HG03135 (cell line): ENCODE measurements at regions not wholly inside any gene's neighbourhood (a gene's known extent, or its start where the extent isn't known, plus 50 kb on each side); places are given as distances from the start of the nearest gene placed in this dataset.

Experiments used
- ATAC-seq: cut with Tn5 transposase; IDR thresholded peaks from one replicate; pipeline ENCODE4 v1.9.1; 2021; ENCODE audit warnings: mild to moderate bottlenecking, moderate library complexity; ENCODE audit not compliant: unreplicated experiment

DNA sequence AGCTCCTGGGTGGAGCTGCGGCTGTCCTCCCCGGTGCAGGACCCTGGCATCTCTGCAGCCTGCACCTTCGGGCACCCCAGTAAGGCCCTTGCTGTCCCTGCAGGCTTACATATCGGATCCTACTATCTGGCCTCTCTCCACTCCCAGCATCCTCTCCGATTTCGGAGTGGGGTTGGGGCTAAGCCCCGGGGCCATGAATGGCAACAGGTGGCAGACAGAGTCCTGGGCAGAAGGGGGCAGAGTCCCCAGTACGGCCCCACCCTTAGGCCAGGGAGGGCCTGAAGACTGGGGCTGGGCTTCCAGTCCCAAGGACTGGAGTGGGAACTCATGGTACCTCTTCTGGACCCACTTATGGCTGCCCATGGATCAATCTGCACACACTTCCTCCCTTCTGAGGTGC lies 180.4 kb upstream of the MC4R start:
- ATAC-seq = no peak

DNA sequence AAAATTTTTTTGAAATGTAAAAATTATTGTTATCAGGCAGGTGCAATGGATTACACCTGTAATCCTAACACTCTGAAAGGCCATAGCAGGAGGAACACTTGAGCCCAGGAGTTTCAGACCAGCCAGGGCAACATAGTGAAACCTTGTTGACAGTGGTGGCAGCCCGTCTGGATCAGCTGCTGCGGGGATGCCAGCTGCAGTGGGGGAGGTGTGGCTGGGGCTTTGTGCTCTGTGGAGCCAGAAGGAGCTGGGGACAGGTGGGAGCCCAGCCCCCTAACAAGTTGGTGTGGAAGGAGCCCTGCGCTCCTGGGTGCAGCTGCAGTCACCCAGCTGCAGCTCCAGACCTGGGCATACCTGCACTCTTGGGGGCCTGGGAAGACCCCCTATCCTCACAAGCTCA lies 182.4 kb upstream of the MC4R start:
- no peak for ATAC-seq

DNA sequence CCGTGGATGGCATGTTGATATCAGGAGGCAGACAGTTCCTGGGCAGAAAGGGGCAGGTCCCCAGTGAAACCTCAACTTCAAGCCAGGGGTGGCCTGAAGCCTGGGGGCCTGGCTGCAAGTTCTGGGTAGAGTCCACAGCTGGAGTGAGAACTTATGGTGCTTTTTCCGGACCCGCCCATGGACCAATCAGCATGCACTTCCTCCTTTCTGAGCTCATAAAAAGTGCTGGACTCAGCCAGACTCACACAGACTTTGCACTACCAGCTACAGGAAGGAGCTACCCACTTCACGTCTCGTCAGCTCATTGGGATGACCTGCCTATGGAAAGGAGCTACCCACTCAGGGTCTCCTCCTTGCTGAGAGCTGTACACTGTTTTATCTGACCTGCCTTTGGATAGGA lies 183.1 kb upstream of the MC4R start:
- ATAC-seq = no peak

DNA sequence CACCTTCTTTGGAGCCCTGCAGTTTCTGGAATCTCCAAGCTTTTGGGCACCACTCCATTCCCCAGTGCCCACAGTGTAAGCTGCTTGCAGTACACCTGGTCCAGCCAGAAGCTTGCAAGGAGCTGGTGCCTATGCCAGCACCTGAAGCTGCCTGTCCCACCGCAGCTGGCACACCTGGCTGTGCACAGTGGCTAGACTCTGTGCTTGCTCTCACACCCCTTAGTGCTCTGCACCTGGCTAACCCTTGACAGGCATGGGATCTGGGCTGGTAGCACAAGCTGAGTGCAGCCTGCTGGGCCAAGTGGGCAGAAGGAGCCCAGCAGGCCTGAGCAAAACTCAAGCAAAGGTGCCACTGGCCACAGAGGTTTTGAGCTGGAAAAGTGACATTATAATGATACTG lies 183.8 kb upstream of the MC4R start:
- no peak for ATAC-seq

DNA sequence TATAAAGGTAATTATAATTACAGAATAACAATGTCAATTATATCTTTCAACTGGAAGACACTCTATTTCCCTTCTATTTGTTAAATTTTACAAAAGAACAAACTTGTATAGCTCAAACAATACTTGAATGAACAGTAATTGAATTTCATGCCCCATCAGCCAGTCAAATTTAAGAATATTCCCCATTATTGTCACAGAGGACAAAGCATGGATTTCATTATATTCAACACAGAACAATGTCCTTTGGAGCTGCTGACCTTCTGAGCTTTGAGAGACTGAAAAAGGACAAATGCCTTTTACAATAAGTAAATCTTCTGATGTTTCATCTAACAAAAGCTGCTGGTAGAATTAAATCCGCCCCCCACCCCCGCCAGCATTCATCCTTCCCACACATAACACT lies 187.5 kb upstream of the MC4R start:
- ATAC-seq = no peak

DNA sequence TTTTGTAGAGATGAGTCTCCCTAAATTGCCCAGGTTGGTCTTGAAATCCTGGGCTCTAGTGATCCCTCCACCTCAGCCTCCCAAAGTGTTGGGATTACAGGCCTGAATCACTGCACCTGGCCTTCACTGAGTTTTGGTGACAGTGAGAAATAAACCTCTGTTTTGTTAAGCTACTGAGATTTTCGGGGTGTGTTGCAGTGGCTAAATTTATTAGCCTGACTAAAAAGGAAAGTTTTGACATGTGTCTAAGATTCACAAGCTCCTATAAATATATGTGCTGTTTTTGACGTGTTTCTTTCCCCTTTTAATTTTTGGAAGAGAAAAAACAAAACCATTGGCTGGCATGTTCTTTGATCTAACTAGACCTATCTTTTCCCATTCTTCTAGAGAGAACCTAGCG lies 190.5 kb upstream of the MC4R start:
- ATAC-seq = no peak

DNA sequence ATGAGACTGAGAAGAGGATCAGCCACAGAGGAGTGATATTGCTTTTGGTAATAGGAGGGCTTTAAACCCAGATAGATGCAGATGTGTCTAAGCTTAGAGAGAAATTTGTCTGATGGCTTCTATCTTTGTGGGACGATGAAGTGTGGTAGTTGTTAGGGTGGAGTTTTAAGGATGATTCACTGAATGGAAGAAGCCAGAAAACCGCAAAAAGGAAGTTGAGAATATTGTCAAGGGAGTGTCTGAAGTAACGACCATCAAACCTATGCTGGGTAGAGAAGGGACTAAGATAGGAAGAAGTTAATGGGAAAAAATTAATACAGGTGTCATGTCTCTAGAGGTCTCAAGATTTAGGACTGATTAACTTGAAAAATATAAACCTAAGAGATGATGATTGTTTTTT lies 195.6 kb upstream of the MC4R start:
- ATAC-seq = no peak

DNA sequence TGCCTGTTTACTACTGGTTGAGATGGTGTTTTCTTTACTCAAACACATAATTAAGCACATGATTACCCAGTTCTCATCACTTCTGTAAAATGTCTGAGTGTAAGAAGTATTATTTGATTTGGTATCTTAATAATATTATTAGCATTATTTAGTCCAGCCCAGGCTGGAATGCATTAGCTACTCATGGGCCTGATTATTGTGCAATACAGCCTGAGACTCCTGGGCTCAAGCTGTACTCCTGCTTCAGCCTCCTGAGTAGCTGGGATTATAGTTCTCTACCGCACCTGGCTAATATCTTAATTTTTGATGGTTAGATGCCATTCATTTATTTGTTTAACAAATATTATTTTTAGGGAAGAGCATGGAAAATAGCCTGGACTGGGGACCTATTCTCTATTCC lies 197.6 kb upstream of the MC4R start:
- ATAC-seq = no peak

DNA sequence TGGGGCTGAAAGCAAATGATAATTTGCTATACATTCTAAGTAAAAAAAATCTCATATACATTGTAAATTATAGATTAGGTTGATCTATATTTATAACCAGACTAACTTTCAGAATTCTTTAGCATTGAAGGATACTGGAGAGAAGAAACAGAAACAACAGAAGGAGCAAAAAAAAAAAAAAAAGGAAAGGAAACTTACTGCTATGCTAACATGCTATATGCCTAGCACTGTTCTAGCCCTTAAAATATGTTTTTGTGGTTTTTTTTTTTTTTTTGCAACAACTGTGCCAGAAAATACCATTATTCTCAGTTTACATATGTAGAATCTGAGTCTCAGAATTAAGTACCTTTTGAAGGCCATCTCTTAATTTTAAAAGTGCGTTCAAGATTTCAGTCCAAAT lies 204.9 kb upstream of the MC4R start:
- no peak for ATAC-seq

DNA sequence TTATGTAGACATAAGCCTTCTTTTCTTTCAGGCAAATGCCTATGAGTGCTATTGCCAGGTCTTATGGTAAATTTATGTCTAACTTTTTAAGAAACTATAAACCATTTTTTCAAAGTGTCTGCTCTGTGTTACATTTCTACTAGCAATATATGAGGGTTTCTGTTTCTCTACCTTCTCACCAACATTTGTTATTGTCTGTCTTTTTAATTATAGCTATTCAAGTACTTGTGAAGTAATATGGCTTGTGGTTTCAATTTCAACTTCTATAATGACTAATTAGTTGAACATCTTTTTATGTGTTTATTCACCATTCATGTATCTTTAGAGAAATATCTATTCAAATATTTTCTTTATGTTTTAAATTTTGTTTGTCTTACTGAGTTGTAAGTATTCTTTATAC lies 213.1 kb upstream of the MC4R start:
- no peak for ATAC-seq

DNA sequence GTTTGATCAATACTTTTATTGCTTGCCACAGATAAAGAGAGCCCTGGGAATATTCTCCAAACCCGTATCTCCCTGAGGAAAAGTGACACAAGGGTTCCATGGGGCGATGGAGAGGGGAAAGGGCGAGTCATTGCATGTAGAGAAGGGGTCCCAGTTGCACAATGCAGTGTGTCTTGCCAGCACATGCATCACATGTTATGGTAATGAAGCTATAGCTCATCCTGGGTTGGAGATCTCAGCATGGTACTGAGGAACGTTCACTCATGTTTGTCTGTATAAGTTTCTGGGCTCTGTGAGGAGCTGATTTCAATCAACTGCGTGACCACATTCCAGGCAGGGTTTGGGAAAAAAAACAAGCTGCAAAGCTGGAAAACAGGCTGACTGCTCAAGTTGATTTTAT lies 220.7 kb upstream of the MC4R start:
- ATAC-seq = no peak

DNA sequence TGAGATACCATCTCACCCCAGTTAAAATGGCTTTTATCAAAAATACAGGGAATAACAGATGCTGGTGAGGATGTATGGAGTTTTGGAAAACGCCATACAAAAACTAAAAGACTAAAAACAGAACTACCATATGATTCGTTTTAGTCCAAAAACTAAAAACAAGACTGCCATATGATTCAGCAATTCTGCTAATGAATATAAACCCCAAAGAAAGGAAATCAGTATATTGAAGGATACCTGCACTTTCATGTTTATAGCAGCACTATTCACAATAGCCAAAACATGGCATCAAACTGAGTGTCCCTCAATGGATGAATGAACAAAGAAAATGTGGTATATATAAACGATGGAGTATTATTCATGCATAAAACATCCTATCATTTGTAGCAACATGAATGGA lies 224.4 kb upstream of the MC4R start:
- no peak for ATAC-seq

DNA sequence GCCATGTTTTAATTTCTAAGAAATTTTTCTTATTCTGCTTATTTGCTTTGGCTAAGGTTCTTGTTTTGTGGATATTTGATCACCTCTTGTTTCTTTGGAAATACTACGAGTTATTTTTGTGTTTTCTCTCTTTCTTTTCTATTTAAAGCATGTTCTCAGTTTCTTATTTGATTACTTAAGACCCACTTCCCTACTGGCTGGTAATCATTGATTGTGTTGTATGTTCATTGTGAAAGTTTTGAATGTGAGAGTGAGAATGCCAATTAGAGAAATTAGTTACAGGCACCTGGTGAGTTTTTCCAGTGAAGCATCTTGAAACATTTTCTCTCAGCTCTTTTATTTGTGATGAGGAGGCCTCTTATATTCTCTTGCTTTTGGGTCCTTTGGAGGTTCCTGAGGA lies 226.7 kb upstream of the MC4R start:
- peak; percentile 98 for ATAC-seq

DNA sequence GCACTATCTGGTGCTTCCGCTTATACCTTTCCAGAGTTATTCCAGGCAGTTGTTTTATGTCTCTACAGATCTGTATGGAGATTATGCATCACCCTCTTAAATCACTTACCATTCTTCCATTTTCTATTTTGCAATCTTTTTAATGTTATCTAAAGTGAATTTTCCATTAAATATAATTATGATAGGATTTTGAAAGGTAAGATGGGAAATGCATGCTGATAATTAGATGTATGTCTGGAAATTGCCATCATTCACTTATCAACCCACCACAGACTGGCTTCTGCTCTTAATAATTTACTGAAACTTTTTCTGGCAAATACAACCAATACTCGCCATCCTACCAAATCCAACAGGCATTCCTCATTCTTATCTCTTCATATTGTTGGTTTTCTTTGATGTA lies 227.4 kb upstream of the MC4R start:
- no peak for ATAC-seq

DNA sequence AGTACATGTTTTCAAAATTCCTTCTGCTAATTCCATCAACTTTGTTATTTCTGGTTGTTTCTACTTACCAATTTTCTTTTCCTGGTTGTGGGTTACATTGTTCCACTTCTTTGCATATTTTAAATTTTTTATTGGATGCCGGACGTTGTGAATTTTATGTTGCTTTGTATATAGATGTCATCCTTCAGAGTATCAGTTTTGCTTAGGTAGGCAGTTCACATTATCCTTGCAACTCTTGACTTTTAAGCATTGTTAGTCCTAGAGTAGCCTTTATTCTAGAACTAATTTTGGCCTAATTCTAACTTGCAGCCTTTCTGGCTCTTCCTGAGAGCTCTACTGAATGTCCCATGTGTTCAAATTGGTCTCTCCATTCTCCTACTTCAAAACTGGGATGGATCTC lies 228.7 kb upstream of the MC4R start:
- ATAC-seq = no peak

DNA sequence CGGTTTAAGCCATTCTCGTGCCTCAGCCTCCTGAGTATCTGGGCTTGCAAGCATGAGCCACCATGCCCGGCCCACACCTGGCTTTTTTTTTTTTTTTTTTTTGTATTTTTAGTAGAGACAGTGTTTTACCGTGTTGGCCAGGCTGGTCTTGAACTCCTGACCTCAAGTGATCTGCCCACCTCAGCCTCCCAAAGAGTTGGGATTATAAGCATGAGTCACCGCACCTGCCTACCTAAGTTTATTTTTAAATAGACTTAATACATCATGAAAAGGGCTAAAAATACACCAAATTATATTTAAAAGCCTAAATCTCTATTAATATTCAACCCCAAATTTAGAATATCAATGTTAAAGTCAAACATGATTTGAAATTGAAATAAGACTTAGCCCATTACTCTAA lies 250.8 kb upstream of the MC4R start:
- ATAC-seq = no peak

DNA sequence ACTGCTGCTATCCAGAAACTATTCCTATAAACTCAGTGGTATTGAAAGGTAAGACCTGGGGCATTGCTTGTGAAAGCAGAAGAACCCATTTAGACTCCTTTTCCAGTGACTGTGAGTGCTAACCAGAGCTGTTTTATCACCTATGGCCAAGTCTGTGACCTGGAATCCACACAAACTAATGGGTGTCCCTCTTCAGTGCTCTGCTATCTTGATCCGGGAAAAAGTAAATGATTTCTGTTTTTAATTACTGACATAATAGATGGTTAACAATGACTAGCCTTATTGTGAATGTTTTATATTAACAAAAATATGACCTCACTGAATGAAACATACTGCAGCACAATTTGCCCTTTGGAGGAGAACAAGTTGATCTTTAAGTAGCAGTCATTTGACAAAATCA lies 251.6 kb upstream of the MC4R start:
- no peak for ATAC-seq

DNA sequence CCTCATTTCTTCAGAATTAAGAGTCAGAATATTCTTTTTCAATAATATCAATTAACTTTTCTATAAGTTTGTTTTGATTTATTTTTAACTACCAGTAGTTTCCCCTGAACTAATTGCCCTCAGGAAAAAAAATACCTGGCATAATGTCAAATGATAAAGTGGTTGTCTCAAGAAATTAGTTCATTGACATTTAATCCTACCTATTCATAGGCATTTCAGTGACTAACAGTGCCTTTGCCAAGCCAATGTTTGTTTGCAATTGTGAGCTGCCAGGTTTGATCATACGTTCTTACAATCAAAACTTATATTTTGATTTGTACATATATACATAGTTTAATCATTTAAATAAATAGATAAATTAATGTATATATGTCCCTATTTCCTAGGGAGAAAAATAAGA lies 267.3 kb upstream of the MC4R start:
- no peak for ATAC-seq

DNA sequence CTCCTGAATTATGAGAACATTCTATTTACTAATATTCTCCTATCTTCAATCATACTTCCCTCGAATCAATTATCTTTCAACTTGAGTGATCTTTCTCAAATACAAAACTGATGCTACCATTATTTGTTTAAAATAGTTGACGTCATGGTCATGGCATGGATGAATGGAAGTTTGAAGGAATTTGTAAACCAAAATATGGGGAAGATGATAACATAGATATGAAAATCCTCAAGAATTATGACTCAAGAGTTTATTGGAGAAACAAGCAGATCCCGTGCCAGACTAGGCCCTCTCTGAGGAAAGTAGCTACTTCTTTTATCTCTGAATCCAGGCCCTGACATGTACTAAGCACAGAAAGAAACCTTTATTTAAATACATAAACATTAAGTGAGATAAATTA lies 270.4 kb upstream of the MC4R start:
- no peak for ATAC-seq

DNA sequence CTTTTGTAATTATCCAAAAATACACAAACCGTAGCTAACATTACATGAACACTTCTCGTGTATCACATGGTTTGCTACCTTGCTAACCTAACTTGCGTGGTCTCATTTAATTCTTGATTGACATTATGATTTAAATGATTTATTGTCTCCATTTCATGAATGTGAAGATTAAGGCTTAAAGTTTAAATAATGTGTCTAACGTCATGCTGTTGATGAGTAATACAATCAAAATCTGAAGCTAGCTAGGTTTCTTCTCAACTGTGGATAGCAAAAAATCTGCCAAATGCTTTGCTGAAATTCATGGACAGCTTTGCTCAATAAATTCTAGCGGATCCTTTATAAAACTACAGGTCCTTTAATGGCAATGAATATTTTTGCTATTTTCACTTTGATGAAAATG lies 274.1 kb upstream of the MC4R start:
- ATAC-seq = no peak

DNA sequence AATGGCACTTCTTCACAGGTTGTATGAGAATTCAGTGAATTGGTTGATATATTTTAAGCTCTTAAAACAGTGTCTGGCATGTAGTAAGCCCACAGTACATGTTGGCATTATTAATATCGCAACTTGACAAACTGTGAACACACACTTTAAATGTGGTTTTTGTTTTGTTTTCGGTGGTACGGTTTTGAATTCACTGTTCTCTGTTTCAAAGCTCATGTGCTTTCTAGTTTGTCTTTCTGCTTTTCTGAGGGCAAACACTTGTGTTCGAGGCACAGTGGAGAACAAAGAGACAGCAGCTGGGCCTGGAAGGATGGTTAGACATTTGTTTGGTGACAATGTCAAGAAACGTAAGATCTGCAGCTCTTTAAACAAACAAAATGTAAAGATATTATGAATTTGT lies 276.5 kb upstream of the MC4R start:
- peak; percentile 91 for ATAC-seq

DNA sequence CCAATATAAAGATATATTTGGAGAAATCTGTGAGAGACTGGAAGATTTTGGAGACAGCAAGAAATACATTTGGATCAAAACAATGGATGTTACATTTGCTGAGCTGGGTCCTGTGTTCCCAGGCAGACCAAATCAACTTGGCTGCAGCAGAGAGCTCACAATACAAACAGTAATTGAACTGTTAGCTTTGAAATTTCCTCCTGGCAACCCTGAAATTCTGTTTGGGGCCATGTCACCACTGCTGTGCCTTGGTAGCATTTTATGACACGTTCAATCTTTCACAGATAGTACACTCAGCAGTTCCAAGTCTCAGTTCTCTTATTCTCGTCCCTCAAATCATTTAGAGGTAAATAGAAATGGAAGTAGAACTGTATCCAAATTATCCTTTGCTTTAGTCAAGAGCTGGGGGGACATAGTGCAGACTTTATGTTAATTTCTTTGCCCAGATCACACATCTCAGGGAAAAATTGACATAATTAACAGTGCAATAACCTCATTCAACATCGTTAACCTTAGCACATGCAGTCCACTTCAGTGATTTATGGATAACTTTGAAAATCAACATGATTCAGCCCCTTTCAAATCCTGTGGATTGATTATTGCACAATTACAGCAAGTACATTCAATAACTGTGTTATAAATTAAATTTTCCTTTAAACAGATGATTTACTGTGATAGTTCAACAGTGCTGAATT lies 277.4 kb upstream of the MC4R start:
- no peak for ATAC-seq

DNA sequence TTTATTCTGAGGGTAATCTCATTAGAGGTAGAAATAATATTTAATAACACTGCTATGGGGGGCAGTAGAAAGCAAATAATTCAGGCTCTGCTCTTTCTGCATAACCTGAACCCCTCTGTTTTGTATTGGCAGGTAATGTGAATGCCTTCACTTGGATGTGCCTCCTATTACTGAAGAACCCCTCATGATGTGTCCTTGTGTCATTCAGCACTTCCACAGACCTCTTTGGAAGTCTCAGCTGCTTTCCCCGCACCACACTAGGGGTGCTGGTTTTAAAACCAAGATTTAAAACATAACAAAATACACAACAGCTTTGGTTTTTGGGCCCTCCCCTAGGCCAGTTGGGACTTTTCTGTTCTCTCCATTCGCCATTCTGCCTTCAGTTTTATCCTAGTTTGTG lies 281.7 kb upstream of the MC4R start:
- no peak for ATAC-seq

DNA sequence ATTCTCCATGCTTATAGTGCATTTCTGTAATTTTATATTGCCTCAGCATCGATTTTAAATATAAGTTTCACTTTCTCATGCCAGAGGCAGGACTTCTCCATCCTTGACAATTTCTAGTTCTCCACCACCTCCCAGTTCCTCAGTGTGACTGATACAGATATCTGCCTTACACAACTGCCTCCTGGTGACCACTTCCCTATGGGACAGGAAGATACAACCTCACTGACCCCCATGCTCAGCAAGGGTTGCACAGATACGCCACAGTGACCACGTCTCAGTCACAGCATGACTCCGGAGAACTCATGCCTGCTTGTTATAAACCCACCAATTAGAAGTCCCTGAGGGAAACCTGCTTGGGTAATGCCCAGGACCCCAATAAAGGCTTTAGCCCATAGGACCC lies 284.0 kb upstream of the MC4R start:
- ATAC-seq = no peak
